ENCODE measurements at regions not wholly inside any gene's neighbourhood (a gene's known extent, or its start where the extent isn't known, plus 50 kb on each side); places are given as distances from the start of the nearest gene placed in this dataset.

- TF ChIP-seq CTCF (IDR thresholded peaks at IDR 0.05) (no peak), EZH2 (IDR thresholded peaks at IDR 0.05) (no peak)
Measured at GRCh38 chr13:53848366-53848961, 819.9 kb downstream of the OLFM4 start.
